Sciatic nerve (tissue), 2 donors: ENCODE measurements at regions not wholly inside any gene's neighbourhood (a gene's known extent, or its start where the extent isn't known, plus 50 kb on each side); places are given as distances from the start of the nearest gene placed in this dataset.
"Not testable (repeated sequence)": the region's sequence is repeated elsewhere in the genome, so short reads cannot be mapped to it uniquely, and the experiment has no call there.

Experiments used
- ATAC-seq: fragments of 200-7000 bp; cut with Tn5 transposase; one replicate; pipeline ENCODE4 v1.9.1; 2020; ENCODE audit warnings: mild to moderate bottlenecking, moderate library complexity
- DNase-seq: peaks from one replicate; pipeline ENCODE4 v3.0.0-alpha.2; 2020; ENCODE audit warnings: low spot score
- intact Hi-C: fragments of 100-400 bp; cut with DNase I; formaldehyde crosslinking; loops from one replicate; pipeline ENCODE4 v1.14.2; 2022
- donor health status: DM: no; HTN: no; CAD: no.
- donor health status: DM: no; HTN: no; CAD: no.

DNA sequence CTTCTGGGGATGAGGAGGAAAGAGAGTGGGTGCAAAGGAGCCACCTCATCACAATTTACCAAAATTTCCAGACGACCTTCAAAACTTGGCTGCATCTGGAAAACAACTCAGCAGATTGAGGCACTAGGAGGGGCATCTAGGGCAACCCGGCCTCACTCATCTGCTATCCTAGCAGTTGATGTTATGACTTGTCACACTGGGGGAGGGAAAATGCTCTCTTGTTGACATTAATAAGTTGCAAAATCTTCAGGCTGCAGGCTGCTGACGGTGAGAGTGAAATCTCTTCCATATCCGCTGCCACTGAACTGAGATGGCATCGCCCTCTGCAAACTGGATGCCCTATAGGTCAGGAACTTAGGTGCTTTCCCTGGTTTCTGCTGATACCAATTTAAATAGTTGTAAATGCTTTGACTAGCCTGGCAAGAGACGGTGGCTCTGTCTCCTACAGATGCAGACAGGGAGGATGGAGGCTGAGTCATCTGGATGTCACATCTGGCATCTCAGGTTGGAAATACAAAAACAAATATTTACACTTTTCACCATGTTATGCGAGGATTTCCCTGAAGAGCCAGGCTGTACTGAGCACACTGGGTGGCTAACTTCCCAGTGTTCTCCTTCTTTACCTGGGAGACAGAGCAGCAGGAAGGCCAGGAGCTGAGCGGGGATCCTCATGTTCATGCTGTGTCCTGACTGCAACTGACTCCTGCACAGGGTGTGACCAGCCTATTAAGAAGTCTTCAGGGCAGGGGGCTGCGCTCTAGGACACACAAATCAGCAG lies 209.2 kb downstream of the ANKRD36 start:
- ATAC-seq, DNase-seq, intact Hi-C loops: not testable (repeated sequence)

GRCh38 chr2:97315358-97315757 lies 202.4 kb downstream of the ANKRD36 start:
- intact Hi-C loops, ATAC-seq, DNase-seq: not testable (repeated sequence)

DNA sequence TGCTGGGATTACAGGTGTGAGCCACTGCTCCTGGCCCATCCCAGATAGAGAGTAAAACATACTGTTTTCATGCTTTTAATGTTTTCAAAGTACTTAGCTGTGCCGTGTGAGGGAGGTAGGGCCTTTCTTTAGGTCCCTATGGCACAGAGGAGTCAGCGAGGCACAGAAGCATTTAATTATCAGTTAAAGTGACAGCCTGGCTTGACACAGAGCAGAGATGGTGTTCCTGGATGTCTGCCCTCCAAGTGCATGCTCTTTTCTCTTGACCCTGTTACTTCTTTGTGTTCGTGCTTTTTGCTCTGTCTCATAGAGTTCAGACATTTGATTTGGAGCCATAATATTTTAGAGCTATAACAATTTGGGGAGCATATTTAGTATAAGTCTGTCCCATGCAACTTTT lies 199.5 kb downstream of the ANKRD36 start:
- intact Hi-C loops, ATAC-seq, DNase-seq: not testable (repeated sequence)

DNA sequence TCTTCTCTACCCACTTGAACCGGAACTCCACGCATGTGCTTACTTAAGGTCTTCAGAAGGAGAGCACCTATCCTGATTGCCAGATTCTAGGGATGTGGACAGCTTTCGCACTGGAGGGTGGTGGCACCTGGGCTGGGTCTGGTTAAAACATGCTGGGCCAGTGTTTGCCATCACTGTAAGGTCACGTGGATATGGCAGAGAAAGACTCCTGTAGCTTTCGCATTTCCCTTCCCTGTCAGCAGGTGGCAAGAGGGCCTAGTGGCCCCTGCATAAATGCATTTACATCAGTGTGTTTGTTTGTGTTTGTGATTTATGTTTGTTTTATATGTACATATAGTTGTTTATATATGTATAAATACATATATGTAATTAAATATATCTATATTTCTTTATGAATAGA lies 192.5 kb downstream of the ANKRD36 start:
- DNase-seq, intact Hi-C loops, ATAC-seq: not testable (repeated sequence)

DNA sequence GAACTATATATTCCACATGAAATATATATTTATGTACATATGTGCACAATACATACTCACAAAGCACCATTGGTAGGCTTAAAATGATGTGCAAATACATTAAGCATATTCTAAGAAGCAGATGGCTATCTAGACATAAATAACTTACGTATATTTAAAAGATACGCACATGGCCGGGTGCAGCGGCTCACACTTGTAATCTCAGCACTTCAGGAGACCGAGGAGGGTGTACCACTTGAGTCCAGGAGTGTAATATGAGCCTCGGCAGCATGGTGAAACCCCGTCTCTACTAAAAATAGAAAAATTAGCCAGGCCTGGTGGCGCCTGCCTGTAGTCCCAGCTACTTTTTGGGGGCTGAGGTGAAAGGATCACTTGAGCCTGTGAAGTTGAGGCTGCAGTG lies 189.9 kb downstream of the ANKRD36 start:
- ATAC-seq, DNase-seq: not testable (repeated sequence)

DNA sequence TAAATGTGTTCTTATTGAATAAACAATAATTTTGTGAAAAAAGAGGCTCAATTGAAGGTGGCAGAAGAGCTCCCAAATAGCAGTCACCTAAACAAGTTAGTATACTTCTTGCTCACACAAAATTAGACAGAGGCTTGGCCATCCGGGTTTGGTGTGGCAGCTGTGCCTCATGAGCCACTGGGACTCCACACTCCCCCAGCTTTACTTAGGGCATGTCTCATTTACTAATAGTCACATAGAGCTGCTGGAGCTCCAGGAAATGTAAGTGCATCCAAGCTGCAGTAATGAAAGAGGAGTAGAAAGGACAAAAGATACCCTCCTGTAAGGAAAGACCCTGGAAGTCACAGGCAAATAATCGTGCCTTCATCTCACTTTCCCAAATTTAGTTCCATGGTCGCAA lies 188.8 kb downstream of the ANKRD36 start:
- intact Hi-C loops: not testable (repeated sequence)

More for the DNA sequence above, 189.9 kb downstream of the ANKRD36 start:
- intact Hi-C loops: not testable (repeated sequence)

More for the DNA sequence above, 188.8 kb downstream of the ANKRD36 start:
- not testable (repeated sequence) for ATAC-seq, DNase-seq
